Hepatocyte (in vitro differentiated cells): ENCODE measurements at regions not wholly inside any gene's neighbourhood (a gene's known extent, or its start where the extent isn't known, plus 50 kb on each side); places are given as distances from the start of the nearest gene placed in this dataset.

Experiments
- DNase-seq: peaks from one replicate; pipeline ENCODE4 v3.0.0-alpha.2; 2016; ENCODE audit warnings: low spot score
- H2AFZ ChIP-seq: fragments of 200-600 bp; sonication (generic); 2 replicates; pipeline ENCODE4 v1.6.0; 2016; ENCODE audit warnings: antibody characterized with exemption, mild to moderate bottlenecking
- H3K27ac ChIP-seq: fragments of 200-600 bp; sonication (generic); 2 replicates; pipeline ENCODE4 v1.5.1; 2016; ENCODE audit warnings: mild to moderate bottlenecking
- H3K27me3 ChIP-seq: fragments of 200-600 bp; sonication (generic); 2 replicates; pipeline ENCODE4 v1.6.1; 2016
- H3K36me3 ChIP-seq: fragments of 200-600 bp; sonication (generic); replicated peaks from 2 replicates; pipeline ENCODE4 v1.5.1; 2016; ENCODE audit warnings: low read depth; ENCODE audit not compliant: insufficient read depth
- H3K4me1 ChIP-seq: fragments of 200-600 bp; sonication (generic); 2 replicates; pipeline ENCODE4 v1.5.1; 2016; ENCODE audit warnings: mild to moderate bottlenecking, moderate library complexity; ENCODE audit not compliant: insufficient read depth
- H3K4me2 ChIP-seq: fragments of 200-600 bp; sonication (generic); 2 replicates; pipeline ENCODE4 v1.6.0; 2016
- H3K4me3 ChIP-seq: fragments of 200-600 bp; sonication (generic); 2 replicates; pipeline ENCODE4 v1.5.1; 2016; ENCODE audit warnings: mild to moderate bottlenecking
- H3K79me2 ChIP-seq: fragments of 200-600 bp; sonication (generic); 2 replicates; pipeline ENCODE4 v1.6.0; 2017; ENCODE audit warnings: mild to moderate bottlenecking
- H3K9me2 ChIP-seq: fragments of 200-600 bp; sonication (generic); replicated peaks from 2 replicates; pipeline ENCODE4 v1.6.0; 2017; ENCODE audit warnings: mild to moderate bottlenecking; ENCODE audit not compliant: insufficient read depth
- H3K9me3 ChIP-seq: fragments of 200-600 bp; sonication (generic); 2 replicates; pipeline ENCODE4 v1.5.1; 2016; ENCODE audit warnings: low read depth, mild to moderate bottlenecking
- H4K20me1 ChIP-seq: fragments of 200-600 bp; sonication (generic); 2 replicates; pipeline ENCODE4 v1.6.0; 2016; ENCODE audit warnings: mild to moderate bottlenecking; ENCODE audit not compliant: insufficient read depth, poor library complexity, severe bottlenecking
- CTCF ChIP-seq: fragments of 200-600 bp; sonication (generic); IDR thresholded peaks from 2 replicates; pipeline ENCODE4 v1.5.1; 2016; ENCODE audit warnings: antibody characterized with exemption, mild to moderate bottlenecking; ENCODE audit not compliant: poor library complexity
- EZH2 ChIP-seq: fragments of 200-600 bp; sonication (generic); IDR thresholded peaks from 2 replicates; pipeline ENCODE4 v1.6.1; 2016; ENCODE audit warnings: antibody characterized with exemption, mild to moderate bottlenecking, borderline replicate concordance
- EZH2phosphoT487 ChIP-seq: fragments of 200-600 bp; sonication (generic); IDR thresholded peaks from one replicate; pipeline ENCODE4 v1.6.1; 2018; ENCODE audit warnings: antibody characterized with exemption, mild to moderate bottlenecking, low read depth, moderate library complexity; ENCODE audit not compliant: unreplicated experiment, severe bottlenecking
- WGBS: methylation state at CpG from one replicate; pipeline ENCODE4 v1.1.6; 2016; ENCODE audit warnings: low lambda C conversion rate; ENCODE audit errors: missing lambda C conversion rate; 5-methylcytosine and 5-hydroxymethylcytosine counted together

- no peaks in the 10 kb centered on the region for H3K9me3 ChIP-seq
- H3K4me1 ChIP-seq, result peaks cover 3% of the 10 kb centered on the region
- no peaks in the 10 kb centered on the region for H3K36me3 ChIP-seq
- TF ChIP-seq EZH2phosphoT487 (no peak), EZH2 (no peak), CTCF (no peak)
- H3K4me3 ChIP-seq, result no peak overlapping the region
- DNase-seq, result no peak
- peak overlapping the region; percentile 6 for H3K4me2 ChIP-seq
- no peaks in the 10 kb centered on the region for H3K79me2 ChIP-seq
- H3K9me2 ChIP-seq, result no peaks in the 10 kb centered on the region
- 65% methylated on average over 5 of the region's 5 CpGs for whole genome bisulfite sequencing
- no peaks in the 10 kb centered on the region for H4K20me1 ChIP-seq
- no peaks in the 10 kb centered on the region for H3K27me3 ChIP-seq
- H2AFZ ChIP-seq, result no peak overlapping the region
- peak overlapping the region; percentile 62 for H3K27ac ChIP-seq
Measured at GRCh38 chr11:28757725-28758515, 649.7 kb downstream of the METTL15 start.

DNA sequence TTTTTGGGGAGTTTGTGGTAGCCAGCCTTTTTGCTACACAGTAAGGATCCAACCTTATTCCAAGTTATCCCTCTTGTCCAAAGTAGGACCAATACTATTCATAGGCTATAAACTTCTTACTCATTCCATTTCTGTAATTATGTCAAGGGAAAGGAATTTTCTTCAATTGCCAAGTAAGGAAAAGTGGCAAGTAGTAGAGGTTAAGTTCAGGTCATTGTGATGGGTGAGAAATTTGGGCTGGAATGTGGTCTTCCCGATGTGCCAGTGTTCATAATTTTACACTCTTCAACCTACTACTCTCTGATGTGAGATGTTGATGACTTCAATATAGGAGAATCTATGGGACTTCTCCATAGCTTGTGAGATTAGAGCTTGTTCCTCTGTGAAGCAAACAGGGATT is 648.8 kb downstream of the METTL15 start:
- Histone ChIP-seq H4K20me1 (no peaks in the 10 kb centered on the region), H3K9me3 (no peaks in the 10 kb centered on the region), H3K79me2 (no peaks in the 10 kb centered on the region), H2AFZ (no peak overlapping the region), H3K9me2 (no peaks in the 10 kb centered on the region), H3K4me1 (peaks cover 3% of the 10 kb centered on the region), H3K27me3 (no peaks in the 10 kb centered on the region), H3K4me3 (no peak overlapping the region), H3K36me3 (no peaks in the 10 kb centered on the region), H3K4me2 (peak overlapping the region; percentile 6), H3K27ac (peak overlapping the region; percentile 19)
- TF ChIP-seq CTCF (no peak), EZH2phosphoT487 (no peak), EZH2 (no peak)
- WGBS, result 44% methylated on average over 1 of the region's 1 CpG
- DNase-seq, result no peak

DNA sequence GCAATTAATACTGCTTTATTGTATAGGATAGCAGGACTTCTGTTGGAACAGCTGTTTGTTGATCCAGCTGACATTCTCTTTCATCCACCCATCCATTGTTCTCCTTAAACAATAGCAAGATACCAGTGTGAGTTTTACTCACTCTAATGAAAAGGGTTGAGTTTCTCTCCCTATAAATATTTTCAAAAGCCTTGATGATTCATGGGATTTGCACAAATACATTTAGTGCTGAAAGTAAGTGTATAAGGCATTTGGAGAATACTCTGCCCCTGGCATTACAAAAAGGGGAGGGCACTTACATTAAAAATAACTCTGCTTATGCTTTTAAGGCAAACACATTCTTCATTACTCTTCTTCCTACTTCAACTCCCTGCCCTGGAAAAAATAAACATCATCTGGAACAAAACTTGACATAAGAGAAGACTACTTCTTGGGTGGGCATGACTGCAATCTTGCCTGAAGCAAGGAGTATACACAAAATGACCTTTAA is 634.9 kb downstream of the METTL15 start:
- Histone ChIP-seq H3K9me2 (no peaks in the 10 kb centered on the region), H2AFZ (no peak overlapping the region), H3K27ac (peak overlapping the region; percentile 36), H3K4me2 (no peak overlapping the region), H3K4me1 (peaks cover 11% of the 10 kb centered on the region), H4K20me1 (no peaks in the 10 kb centered on the region), H3K36me3 (no peaks in the 10 kb centered on the region), H3K9me3 (no peaks in the 10 kb centered on the region), H3K79me2 (no peaks in the 10 kb centered on the region), H3K4me3 (no peak overlapping the region), H3K27me3 (no peaks in the 10 kb centered on the region)
- DNase-seq, result peak; percentile 27
- no peak for TF ChIP-seq CTCF
- no peak for TF ChIP-seq EZH2
- TF ChIP-seq EZH2phosphoT487, result no peak
